Thyroid gland (tissue), 4 donors: ENCODE measurements at regions not wholly inside any gene's neighbourhood (a gene's known extent, or its start where the extent isn't known, plus 50 kb on each side); places are given as distances from the start of the nearest gene placed in this dataset.
"Not testable (repeated sequence)": the region's sequence is repeated elsewhere in the genome, so short reads cannot be mapped to it uniquely, and the experiment has no call there.

ENCODE experiments used
- CTCF ChIP-seq, 6 experiments: fragments of 200-600 bp in 3 of 6; fragments of 450-650 bp in 3 of 6; sonication (generic) in 3 of 6; IDR thresholded peaks; one replicate each; pipeline ENCODE4 v1.5.1; 2016 to 2019; ENCODE audit warnings: antibody characterized with exemption in 6 of 6, mild to moderate bottlenecking in 2 of 6, inconsistent platforms in 1 of 6, moderate library complexity in 1 of 6
- POLR2A ChIP-seq, 2 donors: fragments of 450-650 bp; IDR thresholded peaks; one replicate each; pipeline ENCODE4 v1.6.1; 2017; ENCODE audit warnings: antibody characterized with exemption in 2 of 2, mild to moderate bottlenecking in 2 of 2, moderate library complexity in 1 of 2

GRCh38 chr9:82138081-82138480 lies 149.5 kb downstream of the SPATA31D1 start:
- not testable (repeated sequence) for TF ChIP-seq CTCF, POLR2A (IDR thresholded peaks at IDR 0.05)
